Ramos (cell line): ENCODE measurements at regions not wholly inside any gene's neighbourhood (a gene's known extent, or its start where the extent isn't known, plus 50 kb on each side); places are given as distances from the start of the nearest gene placed in this dataset.

Experiments
- in situ Hi-C: fragments of 300-500 bp; cut with MboI; formaldehyde crosslinking; loops from one replicate; pipeline ENCODE4 v1.14.3; 2022; ENCODE audit warnings: low sequenced_read_pairs; ENCODE audit not compliant: unreplicated experiment

- in situ Hi-C loops: no loop called here
Observed at GRCh38 chr4:182126603-182127002, 116.6 kb upstream of the TENM3 start.

GRCh38 chr4:182133033-182133432 lies 110.2 kb upstream of the TENM3 start:
- in situ Hi-C loops: no loop called here

GRCh38 chr4:182134261-182134660 lies 108.9 kb upstream of the TENM3 start:
- in situ Hi-C loops: no loop called here

- in situ Hi-C loops: no loop called here
Observed at GRCh38 chr4:182136201-182136600, 107.0 kb upstream of the TENM3 start.

- in situ Hi-C loops: no loop called here
Observed at GRCh38 chr4:182137343-182137742, 105.9 kb upstream of the TENM3 start.

- in situ Hi-C loops: no loop called here
Observed at GRCh38 chr4:182139491-182139890, 103.7 kb upstream of the TENM3 start.

- in situ Hi-C loops: no loop called here
Observed at GRCh38 chr4:182140547-182140946, 102.7 kb upstream of the TENM3 start.

- in situ Hi-C loops: no loop called here
Observed at GRCh38 chr4:182141061-182141460, 102.1 kb upstream of the TENM3 start.

GRCh38 chr4:182142176-182143085 lies 100.8 kb upstream of the TENM3 start:
- in situ Hi-C loops: no loop called here

GRCh38 chr4:182143086-182143821 lies 99.9 kb upstream of the TENM3 start:
- in situ Hi-C loops: no loop called here

GRCh38 chr4:182143822-182144625 lies 99.2 kb upstream of the TENM3 start:
- in situ Hi-C loops: no loop called here

- in situ Hi-C loops: no loop called here
Observed at GRCh38 chr4:182144626-182145333, 98.4 kb upstream of the TENM3 start.

GRCh38 chr4:182145334-182145905 lies 97.8 kb upstream of the TENM3 start:
- in situ Hi-C loops: no loop called here

- in situ Hi-C loops: no loop called here
Observed at GRCh38 chr4:182147391-182147790, 95.8 kb upstream of the TENM3 start.

GRCh38 chr4:182150645-182151044 lies 92.6 kb upstream of the TENM3 start:
- in situ Hi-C loops: no loop called here

- in situ Hi-C loops: no loop called here
Observed at GRCh38 chr4:182155806-182156205, 87.4 kb upstream of the TENM3 start.

- in situ Hi-C loops: no loop called here
Observed at GRCh38 chr4:182163180-182163579, 80.0 kb upstream of the TENM3 start.

GRCh38 chr4:182169572-182169971 lies 73.6 kb upstream of the TENM3 start:
- in situ Hi-C loops: no loop called here

GRCh38 chr4:182169987-182170386 lies 73.2 kb upstream of the TENM3 start:
- in situ Hi-C loops: no loop called here
